DMS79 (cell line): ENCODE measurements at regions not wholly inside any gene's neighbourhood (a gene's known extent, or its start where the extent isn't known, plus 50 kb on each side); places are given as distances from the start of the nearest gene placed in this dataset.

Experiments
- DNase-seq: peaks from one replicate; lab custom pipeline; 2025; lab: John Stamatoyannopoulos, UW

- DNase-seq, result no peak
Observed at GRCh38 chr16:86322806-86323205, 187.5 kb upstream of the FOXF1 start.

GRCh38 chr16:86324320-86324719 lies 186.0 kb upstream of the FOXF1 start:
- no peak for DNase-seq

- no peak for DNase-seq
Observed at GRCh38 chr16:86325360-86325759, 185.0 kb upstream of the FOXF1 start.

- no peak for DNase-seq
Observed at GRCh38 chr16:86325895-86326294, 184.4 kb upstream of the FOXF1 start.

- DNase-seq, result no peak
Observed at GRCh38 chr16:86327321-86327720, 183.0 kb upstream of the FOXF1 start.

GRCh38 chr16:86330906-86331305 lies 179.4 kb upstream of the FOXF1 start:
- no peak for DNase-seq

GRCh38 chr16:86334079-86334635 lies 176.2 kb upstream of the FOXF1 start:
- no peak for DNase-seq

GRCh38 chr16:86335266-86336172 lies 174.8 kb upstream of the FOXF1 start:
- no peak for DNase-seq

- no peak for DNase-seq
Observed at GRCh38 chr16:86337138-86337537, 173.2 kb upstream of the FOXF1 start.

- DNase-seq, result no peak
Observed at GRCh38 chr16:86337581-86338402, 172.5 kb upstream of the FOXF1 start.

- no peak for DNase-seq
Observed at GRCh38 chr16:86338403-86339115, 171.8 kb upstream of the FOXF1 start.

- no peak for DNase-seq
Observed at GRCh38 chr16:86342161-86342834, 168.0 kb upstream of the FOXF1 start.

GRCh38 chr16:86343027-86343795 lies 167.1 kb upstream of the FOXF1 start:
- no peak for DNase-seq

GRCh38 chr16:86343796-86344585 lies 166.3 kb upstream of the FOXF1 start:
- DNase-seq, result no peak

GRCh38 chr16:86344586-86344871 lies 165.8 kb upstream of the FOXF1 start:
- DNase-seq, result no peak

GRCh38 chr16:86344881-86345280 lies 165.4 kb upstream of the FOXF1 start:
- no peak for DNase-seq

- DNase-seq, result no peak
Observed at GRCh38 chr16:86345516-86345915, 164.8 kb upstream of the FOXF1 start.

GRCh38 chr16:86346034-86346433 lies 164.3 kb upstream of the FOXF1 start:
- DNase-seq, result no peak

GRCh38 chr16:86347090-86347489 lies 163.2 kb upstream of the FOXF1 start:
- no peak for DNase-seq

GRCh38 chr16:86347916-86348555 lies 162.3 kb upstream of the FOXF1 start:
- DNase-seq, result no peak
